ENCODE measurements at regions not wholly inside any gene's neighbourhood (a gene's known extent, or its start where the extent isn't known, plus 50 kb on each side); places are given as distances from the start of the nearest gene placed in this dataset.

- intact Hi-C loops (cut with DNase I): loop anchor here in 1 of 10 donors (5.0 to 10.0 kb wide), 2 partner anchors 92 to 145 kb away; no protein-coding TSS in a partner anchor
- WGBS, 2 donors: 82 to 86% methylated on average over 5 of the region's 5 CpGs
- ATAC-seq: peak in 1 of 8 donors; percentile 44
Observed at GRCh38 chr7:46942574-46942973, 639.3 kb downstream of the TNS3 start.

GRCh38 chr7:46940178-46940577, 641.7 kb downstream of the TNS3 start:
- WGBS, 2 donors: 91 to 99% methylated on average over 5 of the region's 5 CpGs
- peaks cover 0 to 9% (median 0%) of the 10 kb centered on the region in 9 donors for H3K4me1 ChIP-seq
- H3K27me3 ChIP-seq: no peaks in the 10 kb centered on the region
- TF ChIP-seq CTCF (IDR thresholded peaks at IDR 0.05): no peak
- H3K4me3 ChIP-seq: no peak overlapping the region
- no peak overlapping the region for H3K27ac ChIP-seq
- intact Hi-C loops (cut with DNase I): loop anchor here in 1 of 10 donors (5.0 to 10.0 kb wide), 2 partner anchors 95 to 147 kb away; no protein-coding TSS in a partner anchor
- no peaks in the 10 kb centered on the region for H3K9me3 ChIP-seq
- H3K36me3 ChIP-seq: no peaks in the 10 kb centered on the region
- ATAC-seq (no peak), DNase-seq (no peak)

More at GRCh38 chr7:46942574-46942973, 639.3 kb downstream of the TNS3 start:
- Histone ChIP-seq H3K36me3 (no peaks in the 10 kb centered on the region), H3K27ac (no peak overlapping the region), H3K27me3 (no peaks in the 10 kb centered on the region), H3K9me3 (no peaks in the 10 kb centered on the region), H3K4me3 (no peak overlapping the region), H3K4me1 (peaks cover 0 to 8% (median 0%) of the 10 kb centered on the region in 9 donors)
- TF ChIP-seq CTCF (IDR thresholded peaks at IDR 0.05): no peak
- DNase-seq: no peak

GRCh38 chr7:46939558-46939957, 642.4 kb downstream of the TNS3 start:
- no peaks in the 10 kb centered on the region for H3K27me3 ChIP-seq
- DNase-seq (no peak), ATAC-seq (no peak)
- intact Hi-C loops (cut with DNase I): loop anchor here in 6 of 10 donors (10.0 kb wide), 7 partner anchors 85 to 1015 kb away; partner anchors contain the start of gene IGFBP3 (in 2 of the 6)
- peaks cover 0 to 9% (median 3%) of the 10 kb centered on the region in 9 donors for H3K4me1 ChIP-seq
- no peak overlapping the region for H3K27ac ChIP-seq
- no peak overlapping the region for H3K4me3 ChIP-seq
- 83 to 88% methylated on average over 8 of the region's 8 CpGs for WGBS, 2 donors
- no peak for TF ChIP-seq CTCF (IDR thresholded peaks at IDR 0.05)
- no peaks in the 10 kb centered on the region for H3K36me3 ChIP-seq
- no peaks in the 10 kb centered on the region for H3K9me3 ChIP-seq

GRCh38 chr7:46939089-46939488, 642.8 kb downstream of the TNS3 start:
- Histone ChIP-seq H3K9me3 (no peaks in the 10 kb centered on the region), H3K4me1 (peaks cover 0 to 14% (median 7%) of the 10 kb centered on the region in 9 donors), H3K27me3 (no peaks in the 10 kb centered on the region), H3K36me3 (no peaks in the 10 kb centered on the region), H3K4me3 (no peak overlapping the region), H3K27ac (no peak overlapping the region)
- ATAC-seq (no peak), DNase-seq (no peak)
- intact Hi-C loops (cut with DNase I): loop anchor here in 6 of 10 donors (10.0 kb wide), 7 partner anchors 84 to 1014 kb away; partner anchors contain the start of gene IGFBP3 (in 2 of the 6)
- WGBS, 2 donors: 82 to 96% methylated on average over 2 of the region's 2 CpGs
- no peak for TF ChIP-seq CTCF (IDR thresholded peaks at IDR 0.05)
